Stomach (tissue), 4 donors: ENCODE measurements at regions not wholly inside any gene's neighbourhood (a gene's known extent, or its start where the extent isn't known, plus 50 kb on each side); places are given as distances from the start of the nearest gene placed in this dataset.

ENCODE experiments used
- POLR2AphosphoS5 ChIP-seq, 3 donors: sonication (generic); formaldehyde crosslinking; IDR thresholded peaks; one replicate each; pipeline ENCODE4 v1.6.1; 2016; ENCODE audit warnings: antibody characterized with exemption in 3 of 3
- TF ChIP-seq, protein P1 (sequence below), 7 experiments: fragments of 450-650 bp in 4 of 7; fragments of 200-600 bp in 3 of 7; sonication (generic) in 3 of 7; IDR thresholded peaks; one replicate each; pipeline ENCODE4 v1.5.1; 2016 to 2019; ENCODE audit warnings: antibody characterized with exemption in 7 of 7, control low read depth in 2 of 7, mild to moderate bottlenecking in 1 of 7

DNA sequence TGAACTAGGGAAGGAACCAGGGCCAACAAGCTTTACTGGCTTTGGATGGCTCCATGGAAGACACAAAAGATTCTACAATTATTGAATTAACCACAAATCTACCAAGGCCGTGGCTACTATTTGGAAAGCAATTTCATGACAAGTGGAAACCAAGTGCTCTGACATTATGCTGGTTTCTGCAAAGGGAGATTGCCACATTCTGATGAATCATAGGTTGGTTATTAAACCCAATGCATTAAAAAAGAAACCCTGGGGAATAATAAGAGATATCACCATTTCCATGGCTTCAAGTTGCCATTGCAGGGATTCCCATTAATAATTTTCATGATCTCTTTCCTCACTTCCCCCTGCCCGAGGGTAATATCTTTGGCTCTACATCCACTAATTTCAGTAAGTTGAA, 359.2 kb upstream of the NCAM2 start:
- TF ChIP-seq, protein P1, sequence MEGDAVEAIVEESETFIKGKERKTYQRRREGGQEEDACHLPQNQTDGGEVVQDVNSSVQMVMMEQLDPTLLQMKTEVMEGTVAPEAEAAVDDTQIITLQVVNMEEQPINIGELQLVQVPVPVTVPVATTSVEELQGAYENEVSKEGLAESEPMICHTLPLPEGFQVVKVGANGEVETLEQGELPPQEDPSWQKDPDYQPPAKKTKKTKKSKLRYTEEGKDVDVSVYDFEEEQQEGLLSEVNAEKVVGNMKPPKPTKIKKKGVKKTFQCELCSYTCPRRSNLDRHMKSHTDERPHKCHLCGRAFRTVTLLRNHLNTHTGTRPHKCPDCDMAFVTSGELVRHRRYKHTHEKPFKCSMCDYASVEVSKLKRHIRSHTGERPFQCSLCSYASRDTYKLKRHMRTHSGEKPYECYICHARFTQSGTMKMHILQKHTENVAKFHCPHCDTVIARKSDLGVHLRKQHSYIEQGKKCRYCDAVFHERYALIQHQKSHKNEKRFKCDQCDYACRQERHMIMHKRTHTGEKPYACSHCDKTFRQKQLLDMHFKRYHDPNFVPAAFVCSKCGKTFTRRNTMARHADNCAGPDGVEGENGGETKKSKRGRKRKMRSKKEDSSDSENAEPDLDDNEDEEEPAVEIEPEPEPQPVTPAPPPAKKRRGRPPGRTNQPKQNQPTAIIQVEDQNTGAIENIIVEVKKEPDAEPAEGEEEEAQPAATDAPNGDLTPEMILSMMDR (IDR thresholded peaks at IDR 0.05), result no peak
- no peak for TF ChIP-seq POLR2AphosphoS5 (IDR thresholded peaks at IDR 0.05)
